NCI-H1436 treated with DMSO at 0.1 percent for 48 hours (cell line): ENCODE measurements at regions not wholly inside any gene's neighbourhood (a gene's known extent, or its start where the extent isn't known, plus 50 kb on each side); places are given as distances from the start of the nearest gene placed in this dataset.

Source experiments
- DNase-seq: peaks from one replicate; lab custom pipeline; 2025; lab: John Stamatoyannopoulos, UW

GRCh38 chr11:119473901-119474681 is 51.1 kb upstream of the THY1 start:
- DNase-seq: no peak

- no peak for DNase-seq
Measured at GRCh38 chr11:119473226-119473625, 50.3 kb upstream of the THY1 start.

- no peak for DNase-seq
Measured at GRCh38 chr11:119472856-119473222, 49.9 kb upstream of the THY1 start.
